ENCODE measurements at regions not wholly inside any gene's neighbourhood (a gene's known extent, or its start where the extent isn't known, plus 50 kb on each side); places are given as distances from the start of the nearest gene placed in this dataset.

GRCh38 chr5:5572010-5572865, 149.8 kb downstream of the ICE1 start:
- no peak overlapping the region for H3K4me3 ChIP-seq (replicated peaks in 1 of 2; ENCODE audit: low read depth in 2 of 2, low read length in 2 of 2)
- no peak for DNase-seq (ENCODE audit: low read depth in 2 of 2)
- TF ChIP-seq, protein P1, sequence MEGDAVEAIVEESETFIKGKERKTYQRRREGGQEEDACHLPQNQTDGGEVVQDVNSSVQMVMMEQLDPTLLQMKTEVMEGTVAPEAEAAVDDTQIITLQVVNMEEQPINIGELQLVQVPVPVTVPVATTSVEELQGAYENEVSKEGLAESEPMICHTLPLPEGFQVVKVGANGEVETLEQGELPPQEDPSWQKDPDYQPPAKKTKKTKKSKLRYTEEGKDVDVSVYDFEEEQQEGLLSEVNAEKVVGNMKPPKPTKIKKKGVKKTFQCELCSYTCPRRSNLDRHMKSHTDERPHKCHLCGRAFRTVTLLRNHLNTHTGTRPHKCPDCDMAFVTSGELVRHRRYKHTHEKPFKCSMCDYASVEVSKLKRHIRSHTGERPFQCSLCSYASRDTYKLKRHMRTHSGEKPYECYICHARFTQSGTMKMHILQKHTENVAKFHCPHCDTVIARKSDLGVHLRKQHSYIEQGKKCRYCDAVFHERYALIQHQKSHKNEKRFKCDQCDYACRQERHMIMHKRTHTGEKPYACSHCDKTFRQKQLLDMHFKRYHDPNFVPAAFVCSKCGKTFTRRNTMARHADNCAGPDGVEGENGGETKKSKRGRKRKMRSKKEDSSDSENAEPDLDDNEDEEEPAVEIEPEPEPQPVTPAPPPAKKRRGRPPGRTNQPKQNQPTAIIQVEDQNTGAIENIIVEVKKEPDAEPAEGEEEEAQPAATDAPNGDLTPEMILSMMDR (IDR thresholded peaks at IDR 0.05; ENCODE audit: low read depth, low read length), result no peak

DNA sequence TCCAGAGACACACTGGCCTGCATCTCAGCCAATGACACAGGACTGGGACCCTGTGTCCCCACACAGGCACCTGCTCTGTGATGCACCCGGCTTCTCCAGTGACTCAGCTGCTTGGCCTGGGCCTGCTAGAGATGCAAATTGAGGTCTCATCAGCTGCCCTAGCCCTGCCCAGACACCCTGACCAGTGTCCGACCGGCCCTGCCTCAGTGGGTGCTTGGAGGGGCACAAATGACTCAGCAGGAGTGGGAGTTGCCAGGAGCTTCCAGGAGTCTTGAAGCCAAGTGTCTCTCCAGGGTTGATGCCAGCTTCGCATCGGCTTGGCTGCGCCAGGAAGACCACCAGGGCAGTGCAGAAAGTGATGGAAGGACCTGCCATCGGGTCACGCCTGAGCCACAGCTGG, 148.2 kb downstream of the ICE1 start:
- H3K4me3 ChIP-seq (replicated peaks in 1 of 2; ENCODE audit: low read depth in 2 of 2, low read length in 2 of 2), result no peak overlapping the region
- TF ChIP-seq, protein P1 (IDR thresholded peaks at IDR 0.05; ENCODE audit: low read depth, low read length), result no peak
- no peak for DNase-seq (ENCODE audit: low read depth in 2 of 2)

- no peak for DNase-seq (ENCODE audit: low read depth in 2 of 2)
- H3K4me3 ChIP-seq (replicated peaks in 1 of 2; ENCODE audit: low read depth in 2 of 2, low read length in 2 of 2), result no peak overlapping the region
- TF ChIP-seq, protein P1 (IDR thresholded peaks at IDR 0.05; ENCODE audit: low read depth, low read length), result no peak
Measured at GRCh38 chr5:5564898-5565297, 142.4 kb downstream of the ICE1 start.

DNA sequence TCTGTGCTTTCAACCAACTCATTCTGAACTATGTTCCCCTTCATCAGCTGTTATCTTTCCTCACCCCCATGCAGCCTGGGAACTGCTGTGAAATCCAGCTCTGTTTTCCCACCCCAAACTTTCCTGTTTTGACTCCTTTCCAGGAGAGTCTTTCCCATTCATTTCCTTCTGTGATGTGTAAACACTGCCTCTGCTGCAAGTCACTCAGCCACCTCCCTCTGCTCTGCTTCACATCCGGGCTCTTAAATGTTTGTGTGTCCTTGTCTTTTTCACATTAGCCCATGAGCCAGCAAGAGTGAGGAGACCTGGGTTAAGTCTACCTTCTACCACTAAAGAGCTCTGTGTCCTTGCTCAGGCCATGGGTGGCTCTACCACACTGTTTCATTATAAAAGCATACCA, 137.5 kb downstream of the ICE1 start:
- TF ChIP-seq, protein P1 (IDR thresholded peaks at IDR 0.05; ENCODE audit: low read depth, low read length), result no peak
- DNase-seq (ENCODE audit: low read depth in 2 of 2), result no peak
- no peak overlapping the region for H3K4me3 ChIP-seq (replicated peaks in 1 of 2; ENCODE audit: low read depth in 2 of 2, low read length in 2 of 2)

DNA sequence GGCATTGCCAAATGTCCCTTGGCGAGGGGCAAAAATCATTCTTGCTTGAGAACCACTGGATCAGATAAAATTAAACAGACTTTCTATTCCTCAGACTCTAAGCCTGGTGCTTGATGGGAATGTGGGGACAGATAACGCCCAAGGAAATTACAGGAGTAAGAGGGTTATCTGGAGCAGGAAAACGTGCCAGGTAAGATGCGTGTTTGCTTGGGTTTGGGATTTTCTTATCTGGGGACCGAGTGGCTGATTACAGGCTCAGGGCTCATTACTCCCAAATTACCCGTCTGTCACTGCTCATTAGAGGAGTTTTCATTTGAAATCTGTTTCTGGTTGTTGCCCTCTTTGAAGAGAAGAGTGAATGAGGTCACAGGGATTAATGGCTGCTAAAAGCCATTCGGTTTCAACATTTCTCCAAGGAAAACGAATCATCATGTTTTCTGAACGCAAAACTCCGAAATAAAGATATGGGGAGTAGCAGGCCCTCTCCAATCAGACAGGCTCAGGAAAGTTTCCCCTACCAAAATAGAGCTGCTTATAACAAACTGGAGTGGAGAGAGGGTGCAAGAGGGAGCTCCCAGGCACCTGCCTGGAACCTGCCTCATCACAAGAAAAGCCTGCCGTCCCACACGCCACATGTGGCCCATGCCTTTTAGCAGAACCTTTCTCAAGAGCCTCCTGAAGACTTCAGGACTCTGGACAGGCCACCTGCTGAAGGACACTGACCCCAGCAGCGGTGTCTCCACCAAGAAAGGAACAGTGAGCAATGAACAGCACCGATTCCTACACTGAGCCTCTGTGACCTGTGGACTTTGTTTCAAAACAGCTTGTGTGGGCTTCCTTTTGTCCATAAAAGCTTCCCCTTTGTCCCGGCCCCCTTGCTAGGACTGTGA, 136.4 kb downstream of the ICE1 start:
- TF ChIP-seq, protein P1 (IDR thresholded peaks at IDR 0.05; ENCODE audit: low read depth, low read length), result no peak
- H3K4me3 ChIP-seq (replicated peaks in 1 of 2; ENCODE audit: low read depth in 2 of 2, low read length in 2 of 2), result no peak overlapping the region
- DNase-seq (ENCODE audit: low read depth in 2 of 2), result no peak

DNA sequence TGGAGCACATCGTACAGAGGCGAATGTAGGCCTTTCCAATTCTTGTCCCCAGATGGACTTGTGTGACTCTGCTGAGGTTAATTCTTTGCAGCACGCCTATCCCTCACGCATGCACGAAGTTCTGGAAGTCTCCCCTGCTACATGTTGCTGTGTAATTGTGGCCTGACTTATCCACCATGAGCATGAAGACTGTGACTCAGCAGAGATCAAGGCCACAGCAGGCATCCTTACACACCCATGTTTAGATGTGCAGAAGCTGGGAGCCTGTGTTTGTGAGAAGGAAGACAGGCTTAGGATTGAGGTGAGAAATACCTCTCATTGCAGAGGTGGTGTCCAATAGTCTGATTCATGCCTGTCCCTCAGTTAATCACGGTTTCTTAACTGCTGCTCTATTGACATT, 135.6 kb downstream of the ICE1 start:
- H3K4me3 ChIP-seq (replicated peaks in 1 of 2; ENCODE audit: low read depth in 2 of 2, low read length in 2 of 2), result no peak overlapping the region

More for the DNA sequence above, 135.6 kb downstream of the ICE1 start:
- TF ChIP-seq, protein P1 (IDR thresholded peaks at IDR 0.05; ENCODE audit: low read depth, low read length), result no peak
- DNase-seq (ENCODE audit: low read depth in 2 of 2), result no peak
